LNCaP clone FGC (cell line): ENCODE measurements at regions not wholly inside any gene's neighbourhood (a gene's known extent, or its start where the extent isn't known, plus 50 kb on each side); places are given as distances from the start of the nearest gene placed in this dataset.

Source experiments
- DNase-seq: peaks from one replicate; pipeline ENCODE4 v3.0.0-alpha.2; 2011; ENCODE audit warnings: low read depth
- H3K4me3 ChIP-seq: 2 replicates; pipeline ENCODE4 v1.5.1; 2011; ENCODE audit warnings: mild to moderate bottlenecking, low read depth, low read length, control low read depth
- TF ChIP-seq, protein P1 (sequence below): IDR thresholded peaks from 2 replicates; pipeline ENCODE4 v1.5.1; 2012; ENCODE audit warnings: mild to moderate bottlenecking; ENCODE audit not compliant: control insufficient read depth, insufficient read depth; ENCODE audit errors: extremely low read depth

DNA sequence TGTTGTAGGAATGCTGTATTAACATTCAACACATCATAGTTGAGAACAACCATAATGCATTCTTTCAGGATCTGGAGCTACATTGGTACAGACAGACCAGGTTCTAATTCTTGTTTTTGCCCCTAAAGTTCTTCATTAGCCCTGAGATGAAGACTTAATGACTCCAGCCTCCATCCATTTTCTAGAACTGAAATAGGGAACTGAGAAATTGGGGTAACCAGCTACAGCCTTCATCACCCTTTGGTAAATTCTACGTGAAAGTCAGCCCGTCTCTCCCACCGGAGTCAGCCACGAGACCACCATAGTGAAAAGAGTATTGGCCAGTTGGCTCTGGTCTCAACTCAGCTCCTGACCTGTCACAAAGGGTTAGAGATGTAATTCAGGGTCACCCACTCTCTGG is 164.0 kb downstream of the NUAK1 start:
- DNase-seq, result no peak
- no peak overlapping the region for H3K4me3 ChIP-seq
- TF ChIP-seq, protein P1, sequence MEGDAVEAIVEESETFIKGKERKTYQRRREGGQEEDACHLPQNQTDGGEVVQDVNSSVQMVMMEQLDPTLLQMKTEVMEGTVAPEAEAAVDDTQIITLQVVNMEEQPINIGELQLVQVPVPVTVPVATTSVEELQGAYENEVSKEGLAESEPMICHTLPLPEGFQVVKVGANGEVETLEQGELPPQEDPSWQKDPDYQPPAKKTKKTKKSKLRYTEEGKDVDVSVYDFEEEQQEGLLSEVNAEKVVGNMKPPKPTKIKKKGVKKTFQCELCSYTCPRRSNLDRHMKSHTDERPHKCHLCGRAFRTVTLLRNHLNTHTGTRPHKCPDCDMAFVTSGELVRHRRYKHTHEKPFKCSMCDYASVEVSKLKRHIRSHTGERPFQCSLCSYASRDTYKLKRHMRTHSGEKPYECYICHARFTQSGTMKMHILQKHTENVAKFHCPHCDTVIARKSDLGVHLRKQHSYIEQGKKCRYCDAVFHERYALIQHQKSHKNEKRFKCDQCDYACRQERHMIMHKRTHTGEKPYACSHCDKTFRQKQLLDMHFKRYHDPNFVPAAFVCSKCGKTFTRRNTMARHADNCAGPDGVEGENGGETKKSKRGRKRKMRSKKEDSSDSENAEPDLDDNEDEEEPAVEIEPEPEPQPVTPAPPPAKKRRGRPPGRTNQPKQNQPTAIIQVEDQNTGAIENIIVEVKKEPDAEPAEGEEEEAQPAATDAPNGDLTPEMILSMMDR, result no peak

DNA sequence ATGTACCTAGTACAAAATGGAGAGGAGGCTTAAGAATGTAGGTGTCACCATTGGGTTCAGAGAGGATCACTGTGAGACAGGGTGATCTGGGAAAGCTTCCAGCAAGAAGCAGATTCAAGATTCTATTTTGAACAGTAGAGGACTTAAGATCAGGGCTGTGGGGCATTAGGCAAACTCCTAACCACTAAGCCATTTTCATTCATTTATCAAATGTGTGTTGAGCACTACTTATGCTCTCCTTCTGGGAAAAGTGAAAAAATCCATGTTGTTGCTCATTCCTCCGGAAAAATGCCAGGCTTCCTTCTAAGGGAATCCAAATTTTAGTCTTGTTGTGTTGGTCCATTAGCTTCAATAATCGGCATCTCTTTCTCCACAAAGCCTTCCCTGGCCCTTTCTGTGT is 163.4 kb downstream of the NUAK1 start:
- no peak overlapping the region for H3K4me3 ChIP-seq
- TF ChIP-seq, protein P1, result no peak
- no peak for DNase-seq

DNA sequence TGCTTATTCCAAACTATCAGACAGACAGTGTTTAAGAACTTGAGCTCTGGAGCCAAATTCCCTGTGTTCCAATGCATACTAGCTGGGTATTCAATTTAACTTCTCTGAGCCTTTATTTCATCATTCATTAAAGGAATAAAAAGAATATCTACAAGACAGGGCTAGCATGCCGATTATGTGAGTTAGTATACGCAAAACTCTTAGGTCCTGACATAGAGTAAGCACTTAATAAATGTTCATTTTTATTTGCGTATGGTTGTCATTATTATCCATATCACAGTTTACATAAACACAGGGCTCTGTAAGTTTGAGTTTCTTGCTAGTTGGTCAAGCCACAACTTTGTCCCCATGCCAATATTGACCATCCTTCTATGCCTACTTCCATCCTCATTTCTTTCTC is 161.5 kb downstream of the NUAK1 start:
- no peak overlapping the region for H3K4me3 ChIP-seq
- DNase-seq, result peak; percentile 15
- TF ChIP-seq, protein P1, result no peak

DNA sequence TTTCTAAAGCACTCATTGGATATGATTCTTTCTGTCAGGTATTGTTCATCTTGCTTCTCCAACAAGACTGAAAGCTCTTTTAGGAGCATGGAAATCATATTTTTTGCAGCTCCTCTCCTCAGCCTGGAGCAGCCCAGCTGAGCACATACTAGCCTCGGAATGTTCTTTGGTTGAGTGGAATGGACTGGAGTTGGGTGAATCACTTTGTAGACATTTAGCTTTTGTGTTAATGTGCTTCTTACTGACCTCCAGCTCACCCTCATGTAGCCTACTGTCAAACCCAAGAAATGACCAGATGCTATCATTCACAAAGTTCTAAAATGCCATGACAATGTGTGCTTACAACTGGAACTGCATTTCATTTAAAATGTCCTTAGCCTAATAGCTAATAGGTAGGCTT is 161.1 kb downstream of the NUAK1 start:
- TF ChIP-seq, protein P1, result no peak
- H3K4me3 ChIP-seq, result no peak overlapping the region
- no peak for DNase-seq

DNA sequence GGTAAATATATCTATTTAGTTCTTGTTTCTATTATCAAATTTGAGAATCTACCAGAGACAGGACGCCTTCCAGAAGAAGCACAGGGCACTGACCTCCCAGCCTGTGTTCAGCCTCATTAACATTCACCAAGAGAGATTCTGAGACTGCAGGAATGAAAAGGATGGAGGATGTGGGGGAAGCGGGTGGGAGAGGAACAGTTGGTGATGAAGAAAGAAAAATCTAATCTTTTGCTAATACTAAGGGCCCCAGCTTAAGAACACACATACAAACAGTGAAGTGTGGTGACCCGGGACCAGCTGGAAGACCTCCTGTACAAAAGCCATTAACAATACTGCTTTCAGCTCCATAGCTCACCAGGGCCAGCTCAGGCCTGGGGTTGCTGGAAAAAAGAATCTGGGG is 160.5 kb downstream of the NUAK1 start:
- DNase-seq, result no peak
- TF ChIP-seq, protein P1, result no peak
- no peak overlapping the region for H3K4me3 ChIP-seq

DNA sequence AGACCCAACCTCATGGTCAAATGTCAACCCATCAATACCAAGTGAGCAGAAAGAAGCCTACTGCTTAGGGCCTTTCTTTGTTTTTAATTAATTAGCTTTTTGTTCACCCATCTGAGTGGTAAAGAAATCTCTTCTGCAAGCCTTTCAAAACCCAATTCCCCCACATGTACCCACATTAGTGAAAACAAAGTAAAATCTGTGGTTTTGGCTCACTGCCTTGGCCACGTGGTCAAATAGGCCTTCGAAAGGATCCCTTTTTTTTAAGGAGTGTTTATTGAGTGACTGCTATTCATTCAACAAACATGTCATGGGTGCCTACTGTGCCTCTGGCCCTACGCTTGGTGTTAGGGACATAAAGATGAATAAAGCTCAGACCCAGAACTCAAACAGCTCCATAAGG is 160.1 kb downstream of the NUAK1 start:
- H3K4me3 ChIP-seq, result no peak overlapping the region
- TF ChIP-seq, protein P1, result no peak
- DNase-seq, result no peak

DNA sequence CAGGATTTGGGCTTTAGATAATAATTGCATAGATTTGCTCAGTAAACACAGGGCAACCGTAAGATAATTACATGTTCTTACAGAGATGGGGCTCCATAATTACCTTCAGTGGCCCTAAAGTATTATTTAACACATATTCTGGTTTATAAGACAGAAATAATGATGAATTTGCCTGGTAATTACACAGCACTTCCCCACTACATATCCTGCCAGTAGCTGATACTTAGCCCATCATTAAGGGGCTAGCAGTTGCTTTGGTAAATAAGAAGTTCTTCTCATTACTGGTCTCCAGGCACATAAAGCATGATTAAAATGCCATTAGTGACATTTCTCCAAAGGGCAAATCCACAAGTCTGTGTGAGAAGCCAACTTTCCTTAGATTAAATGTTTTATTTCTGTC is 158.7 kb downstream of the NUAK1 start:
- TF ChIP-seq, protein P1, result no peak
- no peak overlapping the region for H3K4me3 ChIP-seq
- DNase-seq, result no peak
